Vagina (tissue), 2 donors: ENCODE measurements at regions not wholly inside any gene's neighbourhood (a gene's known extent, or its start where the extent isn't known, plus 50 kb on each side); places are given as distances from the start of the nearest gene placed in this dataset.

ENCODE experiments used
- CTCF ChIP-seq, 3 experiments: fragments of 450-650 bp in 2 of 3; fragments of 200-600 bp in 1 of 3; sonication (generic) in 1 of 3; IDR thresholded peaks; one replicate each; pipeline ENCODE4 v1.5.1; 2017 to 2019; ENCODE audit warnings: antibody characterized with exemption in 3 of 3, mild to moderate bottlenecking in 2 of 3, moderate library complexity in 2 of 3
- POLR2A ChIP-seq, 2 donors: fragments of 450-650 bp; IDR thresholded peaks; one replicate each; pipeline ENCODE4 v1.6.1; 2017; ENCODE audit warnings: antibody characterized with exemption in 2 of 2, mild to moderate bottlenecking in 2 of 2, moderate library complexity in 2 of 2
- POLR2AphosphoS5 ChIP-seq, 2 donors: sonication (generic); formaldehyde crosslinking; IDR thresholded peaks; one replicate each; pipeline ENCODE4 v1.9.0; 2017; ENCODE audit warnings: antibody characterized with exemption in 2 of 2, mild to moderate bottlenecking in 2 of 2, low read depth in 1 of 2; ENCODE audit not compliant: insufficient read depth in 1 of 2

DNA sequence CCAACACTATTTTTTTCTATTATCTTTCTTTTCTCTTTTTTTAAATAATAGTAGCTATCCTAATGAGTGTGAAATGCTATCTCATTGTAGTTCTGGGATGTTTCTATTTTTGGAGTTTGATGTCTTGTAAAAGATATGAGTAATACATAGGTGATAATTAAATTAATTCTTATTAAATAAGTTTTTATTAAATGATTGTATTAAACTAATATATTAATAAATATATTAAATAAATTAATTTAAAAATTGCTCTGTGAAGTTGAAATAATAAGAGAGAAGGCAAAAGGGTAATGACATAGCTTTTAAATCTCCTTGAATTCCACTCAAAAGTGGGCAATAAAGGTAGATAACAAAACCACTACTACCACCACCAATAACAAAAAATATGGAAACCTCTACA is 230.2 kb upstream of the SSTR1 start:
- no peak for TF ChIP-seq CTCF (IDR thresholded peaks at IDR 0.05)
- no peak for TF ChIP-seq POLR2A (IDR thresholded peaks at IDR 0.05)
- no peak for TF ChIP-seq POLR2AphosphoS5 (IDR thresholded peaks at IDR 0.05; ENCODE audit: insufficient read depth in 1 of 2, low read depth in 1 of 2)
